BE2C (cell line): ENCODE measurements at regions not wholly inside any gene's neighbourhood (a gene's known extent, or its start where the extent isn't known, plus 50 kb on each side); places are given as distances from the start of the nearest gene placed in this dataset.
"Not testable (repeated sequence)": the region's sequence is repeated elsewhere in the genome, so short reads cannot be mapped to it uniquely, and the experiment has no call there.

ENCODE experiments used
- DNase-seq: peaks from one replicate; pipeline ENCODE4 v3.0.0-alpha.2; 2020
- H3K27me3 ChIP-seq: fragments of 250-450 bp; sonication (Bioruptor Pico); 2 replicates; pipeline ENCODE4 v1.5.1; 2020; ENCODE audit warnings: mild to moderate bottlenecking
- H3K36me3 ChIP-seq: fragments of 250-450 bp; sonication (Bioruptor Pico); 2 replicates; pipeline ENCODE4 v1.5.1; 2020; ENCODE audit warnings: mild to moderate bottlenecking
- H3K4me1 ChIP-seq: fragments of 250-450 bp; sonication (Bioruptor Pico); 2 replicates; pipeline ENCODE4 v1.5.1; 2020
- H3K4me3 ChIP-seq: 2 replicates; pipeline ENCODE4 v1.5.1; 2011; ENCODE audit warnings: low read depth, low read length
- H3K9me3 ChIP-seq: fragments of 250-450 bp; sonication (Bioruptor Pico); 2 replicates; pipeline ENCODE4 v1.5.1; 2020
- TF ChIP-seq, protein P1 (sequence below): IDR thresholded peaks from 2 replicates; pipeline ENCODE4 v1.5.1; 2012; ENCODE audit warnings: mild to moderate bottlenecking, low read depth, low read length

DNA sequence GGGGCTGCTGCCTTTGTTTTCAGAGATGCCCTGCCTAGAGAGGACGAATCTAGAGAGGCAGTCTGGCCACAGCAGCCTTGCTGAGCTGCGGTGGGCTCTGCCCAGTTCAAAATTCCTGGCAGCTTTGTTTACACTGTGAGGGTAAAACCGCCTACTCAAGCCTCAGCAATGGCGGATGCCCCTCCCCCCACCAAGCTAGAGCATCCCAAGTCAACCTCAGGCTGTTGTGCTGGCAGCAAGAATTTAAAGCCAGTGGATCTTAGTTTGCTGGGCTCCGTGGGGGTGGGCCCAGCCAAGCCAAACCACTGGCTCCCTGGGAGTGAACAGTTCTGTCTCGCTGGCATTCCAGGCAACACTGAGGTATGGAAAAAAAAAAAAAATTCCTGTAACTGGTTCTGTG, 970.9 kb downstream of the TBC1D32 start:
- Histone ChIP-seq H3K36me3 (no peaks in the 10 kb centered on the region), H3K4me3 (no peak overlapping the region), H3K9me3 (peaks cover 2% of the 10 kb centered on the region; the same call in 1 of the 2 replicates), H3K27me3 (no peaks in the 10 kb centered on the region), H3K4me1 (no peaks in the 10 kb centered on the region)
- TF ChIP-seq, protein P1, sequence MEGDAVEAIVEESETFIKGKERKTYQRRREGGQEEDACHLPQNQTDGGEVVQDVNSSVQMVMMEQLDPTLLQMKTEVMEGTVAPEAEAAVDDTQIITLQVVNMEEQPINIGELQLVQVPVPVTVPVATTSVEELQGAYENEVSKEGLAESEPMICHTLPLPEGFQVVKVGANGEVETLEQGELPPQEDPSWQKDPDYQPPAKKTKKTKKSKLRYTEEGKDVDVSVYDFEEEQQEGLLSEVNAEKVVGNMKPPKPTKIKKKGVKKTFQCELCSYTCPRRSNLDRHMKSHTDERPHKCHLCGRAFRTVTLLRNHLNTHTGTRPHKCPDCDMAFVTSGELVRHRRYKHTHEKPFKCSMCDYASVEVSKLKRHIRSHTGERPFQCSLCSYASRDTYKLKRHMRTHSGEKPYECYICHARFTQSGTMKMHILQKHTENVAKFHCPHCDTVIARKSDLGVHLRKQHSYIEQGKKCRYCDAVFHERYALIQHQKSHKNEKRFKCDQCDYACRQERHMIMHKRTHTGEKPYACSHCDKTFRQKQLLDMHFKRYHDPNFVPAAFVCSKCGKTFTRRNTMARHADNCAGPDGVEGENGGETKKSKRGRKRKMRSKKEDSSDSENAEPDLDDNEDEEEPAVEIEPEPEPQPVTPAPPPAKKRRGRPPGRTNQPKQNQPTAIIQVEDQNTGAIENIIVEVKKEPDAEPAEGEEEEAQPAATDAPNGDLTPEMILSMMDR = no peak
- no peak for DNase-seq

DNA sequence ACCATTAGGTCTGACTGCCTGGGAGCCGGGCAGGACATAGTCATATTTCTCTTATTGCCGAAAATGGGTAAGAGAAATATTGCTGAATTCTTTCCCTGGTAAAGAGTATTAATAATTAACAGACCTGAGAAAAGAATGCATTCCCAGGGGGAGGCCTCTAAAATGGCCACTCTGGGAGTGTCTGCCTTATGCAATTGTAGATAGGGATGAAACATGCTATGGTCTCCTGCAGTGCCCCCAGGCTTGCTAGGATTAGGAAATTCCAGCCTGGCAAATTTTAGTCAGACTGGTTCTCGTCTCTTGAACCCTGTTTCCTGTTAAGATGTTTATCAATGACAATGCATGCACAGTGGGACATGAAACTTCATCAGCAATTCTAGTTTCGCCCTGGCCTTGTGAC, 975.7 kb downstream of the TBC1D32 start:
- H3K4me3 ChIP-seq, H3K9me3 ChIP-seq, H3K27me3 ChIP-seq, H3K36me3 ChIP-seq, DNase-seq: not testable (repeated sequence)
- H3K4me1 ChIP-seq = peaks cover 11% of the 10 kb centered on the region

DNA sequence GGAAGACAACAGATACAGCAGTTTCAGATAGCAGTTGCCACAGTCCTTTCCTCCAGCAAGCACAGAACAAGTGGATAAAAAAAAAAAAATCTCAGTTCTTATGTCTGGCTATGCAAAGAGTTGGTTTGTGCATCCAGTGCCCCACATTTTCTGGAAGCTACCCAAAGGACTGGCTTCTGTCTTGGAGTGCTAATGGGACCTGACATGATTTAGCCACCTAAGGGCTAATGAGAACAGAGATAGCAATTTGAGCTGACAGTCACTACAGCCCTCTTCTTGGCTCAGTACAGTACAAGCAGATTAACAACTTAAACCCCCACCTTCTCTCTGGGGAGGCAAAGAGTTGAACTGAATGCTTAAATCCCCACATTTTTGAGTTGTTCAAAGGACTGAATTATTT, 976.8 kb downstream of the TBC1D32 start:
- Histone ChIP-seq H3K4me1 (peaks cover 11% of the 10 kb centered on the region), H3K36me3 (no peaks in the 10 kb centered on the region), H3K9me3 (peaks cover 2% of the 10 kb centered on the region; the same call in 1 of the 2 replicates), H3K4me3 (no peak overlapping the region), H3K27me3 (no peaks in the 10 kb centered on the region)
- TF ChIP-seq, protein P1 = no peak
- peak; percentile 69 for DNase-seq

DNA sequence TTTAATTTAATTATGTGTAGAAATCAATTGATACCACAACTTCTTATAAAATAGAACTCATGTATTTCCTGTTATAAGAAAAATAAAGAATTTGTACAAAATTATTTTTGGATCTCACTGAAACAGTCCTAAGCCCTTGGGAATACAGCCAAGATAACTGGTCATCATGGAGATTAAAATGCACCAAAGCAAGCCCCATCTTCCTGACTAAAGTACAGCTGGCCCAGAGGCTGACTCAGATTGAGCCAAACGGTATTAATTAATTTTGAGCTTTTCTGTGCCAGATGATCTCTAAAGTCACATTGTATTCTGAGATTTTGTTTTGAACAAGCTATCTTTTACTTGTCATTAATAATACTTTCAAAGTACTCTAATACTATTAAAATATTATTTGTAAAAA, 978.5 kb downstream of the TBC1D32 start:
- peak; percentile 46 for DNase-seq
- Histone ChIP-seq H3K9me3 (peaks cover 2% of the 10 kb centered on the region; the same call in 1 of the 2 replicates), H3K4me3 (no peak overlapping the region), H3K36me3 (no peaks in the 10 kb centered on the region), H3K27me3 (no peaks in the 10 kb centered on the region), H3K4me1 (peaks cover 11% of the 10 kb centered on the region)
- TF ChIP-seq, protein P1 = no peak

DNA sequence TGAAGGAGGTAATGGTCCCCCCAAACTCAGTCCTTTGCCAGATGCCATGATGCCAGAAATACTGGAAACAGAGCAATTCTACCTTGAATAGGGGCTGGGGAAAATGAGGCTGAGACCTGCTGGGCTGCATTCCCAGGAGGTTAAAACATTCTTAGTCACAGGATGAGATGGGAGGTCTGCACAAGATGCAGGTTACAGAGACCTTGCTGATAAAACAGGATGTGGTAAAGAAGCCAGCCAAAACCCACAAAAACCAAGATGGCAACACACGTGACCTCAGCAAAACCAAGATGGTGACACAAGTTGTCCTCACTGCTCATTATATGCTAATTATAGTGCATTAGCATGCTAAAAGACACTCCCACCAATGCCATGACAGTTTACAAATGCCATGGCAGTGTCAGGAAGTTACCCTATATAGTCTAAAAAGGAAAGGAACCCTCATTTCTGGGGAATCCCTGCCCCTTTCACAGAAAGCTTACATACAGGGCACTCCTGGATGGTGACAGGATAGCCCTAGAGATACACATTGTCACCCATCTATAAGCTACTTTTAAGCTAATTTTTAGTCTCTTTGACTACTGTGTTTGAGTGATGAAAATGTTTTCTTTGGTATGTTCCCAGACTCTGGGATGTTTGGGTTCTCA, 979.7 kb downstream of the TBC1D32 start:
- DNase-seq = no peak
- peaks cover 11% of the 10 kb centered on the region for H3K4me1 ChIP-seq
- no peak overlapping the region for H3K4me3 ChIP-seq
- peaks cover 2% of the 10 kb centered on the region; the same call in 1 of the 2 replicates for H3K9me3 ChIP-seq
- H3K27me3 ChIP-seq = no peaks in the 10 kb centered on the region
- no peaks in the 10 kb centered on the region for H3K36me3 ChIP-seq
- TF ChIP-seq, protein P1 = no peak

DNA sequence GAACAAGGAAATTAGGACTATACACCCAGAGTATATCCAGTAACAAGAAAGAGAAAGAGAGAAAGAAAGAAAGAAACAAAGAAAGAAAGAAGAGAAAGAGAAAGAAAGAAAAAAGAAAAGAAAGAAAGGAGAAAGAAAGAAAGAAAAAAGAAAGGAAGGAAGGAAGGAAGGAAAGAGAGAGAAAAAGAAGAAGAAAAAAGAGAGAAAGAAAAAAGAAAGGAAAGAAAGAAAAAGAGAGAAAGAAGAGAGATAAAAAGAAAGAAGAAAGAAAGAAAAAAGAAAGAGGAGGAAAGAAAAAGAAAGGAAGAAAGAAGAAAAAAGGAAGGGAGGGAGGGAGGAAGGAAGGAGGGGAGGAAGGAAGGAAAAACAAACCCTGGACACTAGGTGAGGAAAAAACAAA, 981.8 kb downstream of the TBC1D32 start:
- Histone ChIP-seq H3K36me3 (no peaks in the 10 kb centered on the region), H3K9me3 (no peaks in the 10 kb centered on the region), H3K4me1 (peaks cover 11% of the 10 kb centered on the region), H3K27me3 (no peaks in the 10 kb centered on the region), H3K4me3 (no peak overlapping the region)
- TF ChIP-seq, protein P1 = no peak
- no peak for DNase-seq
